IMR-90 (cell line): ENCODE measurements at regions not wholly inside any gene's neighbourhood (a gene's known extent, or its start where the extent isn't known, plus 50 kb on each side); places are given as distances from the start of the nearest gene placed in this dataset.

Experiments used
- ATAC-seq: fragments of 200-7000 bp; cut with Tn5 transposase; 2 replicates; pipeline ENCODE4 v1.9.1; 2020; ENCODE audit warnings: low read depth, mild to moderate bottlenecking, moderate library complexity
- BruUV-seq: library from RNA; stranded (reverse); fragments of 400-500 nt; replicated peaks from 2 replicates; lab custom pipeline; 2021; lab: Mats Ljungman, UMichigan
- CTCF ChIA-PET: fragments of 300-600 bp; formaldehyde crosslinking; extraction: SDS; loops from one replicate; lab custom pipeline; 2021; ENCODE audit warnings: antibody characterized with exemption; lab: Yijun Ruan, JAX
- POLR2A ChIA-PET: fragments of 300-600 bp; sonication (Branson Sonifier 250); formaldehyde crosslinking; loops from one replicate; lab custom pipeline; 2022; ENCODE audit warnings: antibody characterized with exemption; ENCODE audit not compliant: unreplicated experiment; lab: Charles Lee
- DNase-seq: peaks from one replicate; pipeline ENCODE4 v3.0.0; 2013
- H2AFZ ChIP-seq: replicated peaks from 2 replicates; pipeline ENCODE3; 2013; ENCODE audit warnings: low read length, mild to moderate bottlenecking; ENCODE audit not compliant: poor library complexity
- H2AK5ac ChIP-seq: 2 replicates; pipeline ENCODE4 v1.6.1; 2013; ENCODE audit warnings: low read depth, low read length, inconsistent platforms
- H2AK9ac ChIP-seq: replicated peaks from 2 replicates; pipeline ENCODE3; 2013; ENCODE audit warnings: mild to moderate bottlenecking, low read depth, low read length, moderate library complexity; ENCODE audit not compliant: poor library complexity
- H2BK120ac ChIP-seq: 2 replicates; pipeline ENCODE4 v1.6.1; 2013; ENCODE audit warnings: low read depth, low read length, inconsistent platforms
- H2BK15ac ChIP-seq: 3 replicates; pipeline ENCODE4 v1.6.1; 2013; ENCODE audit warnings: low read depth, low read length, inconsistent platforms
- H2BK20ac ChIP-seq: 2 replicates; pipeline ENCODE4 v1.6.1; 2013; ENCODE audit warnings: low read depth, mild to moderate bottlenecking, inconsistent platforms, low read length, moderate library complexity
- H2BK5ac ChIP-seq: 2 replicates; pipeline ENCODE4 v1.6.1; 2013; ENCODE audit warnings: mild to moderate bottlenecking, low read depth, low read length, inconsistent platforms; ENCODE audit not compliant: poor library complexity, severe bottlenecking
- H3K14ac ChIP-seq: replicated peaks from 2 replicates; pipeline ENCODE4 v1.6.1; 2013; ENCODE audit warnings: low read depth, low read length, inconsistent platforms
- H3K18ac ChIP-seq: 2 replicates; pipeline ENCODE4 v1.6.1; 2013; ENCODE audit warnings: low read depth, low read length, control low read depth
- H3K23ac ChIP-seq: 2 replicates; pipeline ENCODE4 v1.6.1; 2013; ENCODE audit warnings: low read depth, low read length, inconsistent platforms
- H3K27ac ChIP-seq: 2 replicates; pipeline ENCODE4 v1.5.1; 2013; ENCODE audit warnings: mild to moderate bottlenecking, control low read depth, low read length; ENCODE audit not compliant: insufficient read depth
- H3K27me3 ChIP-seq: 2 replicates; pipeline ENCODE4 v1.6.1; 2013; ENCODE audit warnings: low read length; ENCODE audit not compliant: control insufficient read depth, insufficient read depth
- H3K36me3 ChIP-seq: 2 replicates; pipeline ENCODE4 v1.6.1; 2013; ENCODE audit warnings: low read length, mixed read lengths; ENCODE audit not compliant: control insufficient read depth, insufficient read depth
- H3K4ac ChIP-seq: 2 replicates; pipeline ENCODE4 v1.6.1; 2013; ENCODE audit warnings: low read depth, low read length, inconsistent platforms
- H3K4me1 ChIP-seq: 2 replicates; pipeline ENCODE4 v1.6.1; 2013; ENCODE audit warnings: low read length, mixed read lengths; ENCODE audit not compliant: control insufficient read depth, insufficient read depth
- H3K4me2 ChIP-seq: 2 replicates; pipeline ENCODE4 v1.6.1; 2013; ENCODE audit warnings: low read depth, mild to moderate bottlenecking, control low read depth, low read length, moderate library complexity
- H3K4me3 ChIP-seq: 2 replicates; pipeline ENCODE4 v1.5.1; 2013; ENCODE audit warnings: low read depth, mild to moderate bottlenecking, control low read depth, low read length, moderate library complexity; ENCODE audit not compliant: insufficient read depth
- H3K56ac ChIP-seq: 2 replicates; pipeline ENCODE4 v1.6.1; 2013; ENCODE audit warnings: low read length, inconsistent platforms; ENCODE audit not compliant: insufficient read depth; ENCODE audit errors: extremely low read depth
- H3K79me1 ChIP-seq, 2 experiments: 2 replicates each; pipeline ENCODE4 v1.6.1; 2013; ENCODE audit warnings: low read length in 2 of 2, inconsistent platforms in 1 of 2, low read depth in 1 of 2
- H3K9ac ChIP-seq: 2 replicates; pipeline ENCODE4 v1.6.1; 2013; ENCODE audit warnings: low read depth, low read length, control low read depth
- H3K9me1 ChIP-seq: 2 replicates; pipeline ENCODE4 v1.6.1; 2013; ENCODE audit warnings: low read length, inconsistent platforms; ENCODE audit not compliant: insufficient read depth
- H3K9me3 ChIP-seq: 2 replicates; pipeline ENCODE4 v1.6.1; 2013; ENCODE audit warnings: low read length; ENCODE audit not compliant: control insufficient read depth, insufficient read depth
- H4K20me1 ChIP-seq: 2 replicates; pipeline ENCODE4 v1.6.1; 2013; ENCODE audit warnings: low read length, inconsistent platforms; ENCODE audit not compliant: insufficient read depth
- H4K5ac ChIP-seq: 2 replicates; pipeline ENCODE4 v1.6.1; 2013; ENCODE audit warnings: mild to moderate bottlenecking, low read depth, low read length, control low read depth
- H4K8ac ChIP-seq, 2 experiments: 2 replicates each; pipeline ENCODE4 v1.6.1; 2013; ENCODE audit warnings: low read depth in 2 of 2, low read length in 2 of 2, control low read depth in 1 of 2, inconsistent platforms in 1 of 2
- H4K91ac ChIP-seq: 2 replicates; pipeline ENCODE4 v1.6.1; 2013; ENCODE audit warnings: low read depth, low read length, inconsistent platforms; ENCODE audit not compliant: insufficient read depth
- BHLHE40 ChIP-seq: fragments of 150-350 bp; IDR thresholded peaks from 2 replicates; pipeline ENCODE4 v1.6.1; 2016; ENCODE audit warnings: mild to moderate bottlenecking, low read depth, low read length
- CEBPB ChIP-seq: IDR thresholded peaks from 2 replicates; pipeline ENCODE4 v1.6.1; 2012; ENCODE audit warnings: low read depth, low read length, improper control_type of control experiment
- CHD1 ChIP-seq: IDR thresholded peaks from 2 replicates; pipeline ENCODE4 v1.6.1; 2012; ENCODE audit warnings: low read depth, low read length, improper control_type of control experiment
- CTCF ChIP-seq: conservative IDR thresholded peaks from 2 replicates; pipeline ENCODE4 v1.5.1; 2012; ENCODE audit warnings: mild to moderate bottlenecking, low read depth, low read length, improper control_type of control experiment
- ELK1 ChIP-seq: fragments of 150-350 bp; IDR thresholded peaks from 2 replicates; pipeline ENCODE4 v1.6.1; 2016; ENCODE audit warnings: low read depth, mild to moderate bottlenecking, low read length, moderate library complexity, borderline replicate concordance
- FOS ChIP-seq: fragments of 150-350 bp; IDR thresholded peaks from 2 replicates; pipeline ENCODE4 v1.6.1; 2016; ENCODE audit warnings: low read depth, low read length
- MAFK ChIP-seq: IDR thresholded peaks from 2 replicates; pipeline ENCODE4 v1.6.1; 2012; ENCODE audit warnings: low read depth, low read length, improper control_type of control experiment
- MAZ ChIP-seq: IDR thresholded peaks from 2 replicates; pipeline ENCODE4 v1.6.1; 2012; ENCODE audit warnings: low read depth, mild to moderate bottlenecking, low read length, improper control_type of control experiment, moderate library complexity, borderline replicate concordance
- MXI1 ChIP-seq: IDR thresholded peaks from 2 replicates; pipeline ENCODE4 v1.6.1; 2012; ENCODE audit warnings: low read depth, mild to moderate bottlenecking, low read length, moderate library complexity, borderline replicate concordance
- NFE2L2 ChIP-seq: fragments of 150-350 bp; IDR thresholded peaks from 2 replicates; pipeline ENCODE4 v1.6.1; 2016; ENCODE audit warnings: low read depth, mild to moderate bottlenecking, low read length
- POLR2A ChIP-seq: IDR thresholded peaks from 2 replicates; pipeline ENCODE4 v1.6.1; 2012; ENCODE audit warnings: mild to moderate bottlenecking, low read depth, low read length
- RAD21 ChIP-seq: IDR thresholded peaks from 2 replicates; pipeline ENCODE4 v1.6.1; 2012; ENCODE audit warnings: low read length, improper control_type of control experiment
- RCOR1 ChIP-seq: IDR thresholded peaks from 2 replicates; pipeline ENCODE4 v1.6.1; 2012; ENCODE audit warnings: mild to moderate bottlenecking, low read length, improper control_type of control experiment; ENCODE audit not compliant: insufficient replicate concordance
- RFX5 ChIP-seq: IDR thresholded peaks from 2 replicates; pipeline ENCODE4 v1.8.0; 2012; ENCODE audit warnings: low read depth, mild to moderate bottlenecking, low read length, moderate library complexity
- SMC3 ChIP-seq: fragments of 150-350 bp; IDR thresholded peaks from 2 replicates; pipeline ENCODE4 v1.6.1; 2016; ENCODE audit warnings: low read depth, mild to moderate bottlenecking, antibody characterized with exemption, low read length, moderate library complexity
- USF2 ChIP-seq: fragments of 150-350 bp; IDR thresholded peaks from 2 replicates; pipeline ENCODE4 v1.6.1; 2017; ENCODE audit warnings: mild to moderate bottlenecking, antibody characterized with exemption, low read length, low read depth
- whole genome bisulfite sequencing, 2 experiments: methylation state at CpG; one replicate each; pipeline versions ENCODE4 v1.1.5 to v1.1.7; 2013; ENCODE audit warnings: missing lambda C conversion rate in 2 of 2; ENCODE audit not compliant: insufficient read length in 1 of 2; ENCODE audit errors: extremely low coverage in 2 of 2; 5-methylcytosine and 5-hydroxymethylcytosine counted together
- dilution Hi-C: fragments of 300-500 bp; cut with HindIII; formaldehyde crosslinking; loops from one replicate; pipeline ENCODE4 v1.14.3; 2018; ENCODE audit warnings: low sequenced_read_pairs; ENCODE audit not compliant: unreplicated experiment
- in situ Hi-C: fragments of 300-500 bp; cut with MboI; formaldehyde crosslinking; loops from 3 replicates; pipeline ENCODE4 v1.14.3; 2019; ENCODE audit warnings: low sequenced_read_pairs, inconsistent platforms, mixed read lengths
- intact Hi-C: fragments of 100-400 bp; cut with micrococcal nuclease; formaldehyde crosslinking; loops from 2 replicates; pipeline ENCODE4 v1.10.0; 2022

- no peak overlapping the region for H3K27ac ChIP-seq
- intact Hi-C loops (no loop called here), in situ Hi-C loops (no loop called here), dilution Hi-C loops (no loop called here)
- no peaks in the 10 kb centered on the region; the same call in 1 of the 2 replicates for H3K27me3 ChIP-seq
- no peaks in the 10 kb centered on the region for H3K9me3 ChIP-seq
- H2BK15ac ChIP-seq = no peak overlapping the region
- H4K8ac ChIP-seq = no peak overlapping the region
- H3K23ac ChIP-seq = no peak overlapping the region
- H3K4me1 ChIP-seq = no peaks in the 10 kb centered on the region
- no peak overlapping the region for H3K4me3 ChIP-seq
- ChIA-PET POLR2A (no interaction called here), CTCF (no interaction called here)
- no peak overlapping the region for H2BK20ac ChIP-seq
- H3K4me2 ChIP-seq = no peak overlapping the region
- H3K56ac ChIP-seq = no peak overlapping the region
- H3K9me1 ChIP-seq = no peaks in the 10 kb centered on the region
- H4K91ac ChIP-seq = no peak overlapping the region
- H2AK5ac ChIP-seq = no peak overlapping the region
- no peak overlapping the region for H3K14ac ChIP-seq
- DNase-seq = no peak
- no peak overlapping the region for H2AFZ ChIP-seq
- no peak overlapping the region for H2BK120ac ChIP-seq
- 19% methylated on average over 2 of the region's 2 CpGs; no CpG with 5 or more reads in 1 of the 2 experiments for WGBS, 2 experiments
- H3K79me1 ChIP-seq = no peaks in the 10 kb centered on the region
- H3K36me3 ChIP-seq = no peaks in the 10 kb centered on the region
- H3K18ac ChIP-seq = no peak overlapping the region
- no peak for TF ChIP-seq CTCF
- TF ChIP-seq SMC3 = no peak
- no peak for TF ChIP-seq MAZ
- TF ChIP-seq BHLHE40 = no peak
- TF ChIP-seq ELK1 = no peak
- TF ChIP-seq USF2 = no peak
- TF ChIP-seq RAD21 = no peak
- TF ChIP-seq POLR2A = no peak
- no peak for TF ChIP-seq RCOR1
- TF ChIP-seq RFX5 = no peak
- TF ChIP-seq MAFK = no peak
- TF ChIP-seq CEBPB = no peak
- no peak for TF ChIP-seq FOS
- no peak for TF ChIP-seq CHD1
- no peak for TF ChIP-seq NFE2L2
- no peak for TF ChIP-seq MXI1
- no peak overlapping the region for H3K9ac ChIP-seq
- no TSS peak for BruUV-seq
- no peak overlapping the region for H2BK5ac ChIP-seq
- no peaks in the 10 kb centered on the region for H4K20me1 ChIP-seq
- no peak overlapping the region for H2AK9ac ChIP-seq
- no peak overlapping the region for H3K4ac ChIP-seq
- no peak overlapping the region for H4K5ac ChIP-seq
- no peak for ATAC-seq
Observed at GRCh38 chr11:92911478-92911877, 58.0 kb upstream of the MTNR1B start.
